ENCODE measurements at regions not wholly inside any gene's neighbourhood (a gene's known extent, or its start where the extent isn't known, plus 50 kb on each side); places are given as distances from the start of the nearest gene placed in this dataset.

DNA sequence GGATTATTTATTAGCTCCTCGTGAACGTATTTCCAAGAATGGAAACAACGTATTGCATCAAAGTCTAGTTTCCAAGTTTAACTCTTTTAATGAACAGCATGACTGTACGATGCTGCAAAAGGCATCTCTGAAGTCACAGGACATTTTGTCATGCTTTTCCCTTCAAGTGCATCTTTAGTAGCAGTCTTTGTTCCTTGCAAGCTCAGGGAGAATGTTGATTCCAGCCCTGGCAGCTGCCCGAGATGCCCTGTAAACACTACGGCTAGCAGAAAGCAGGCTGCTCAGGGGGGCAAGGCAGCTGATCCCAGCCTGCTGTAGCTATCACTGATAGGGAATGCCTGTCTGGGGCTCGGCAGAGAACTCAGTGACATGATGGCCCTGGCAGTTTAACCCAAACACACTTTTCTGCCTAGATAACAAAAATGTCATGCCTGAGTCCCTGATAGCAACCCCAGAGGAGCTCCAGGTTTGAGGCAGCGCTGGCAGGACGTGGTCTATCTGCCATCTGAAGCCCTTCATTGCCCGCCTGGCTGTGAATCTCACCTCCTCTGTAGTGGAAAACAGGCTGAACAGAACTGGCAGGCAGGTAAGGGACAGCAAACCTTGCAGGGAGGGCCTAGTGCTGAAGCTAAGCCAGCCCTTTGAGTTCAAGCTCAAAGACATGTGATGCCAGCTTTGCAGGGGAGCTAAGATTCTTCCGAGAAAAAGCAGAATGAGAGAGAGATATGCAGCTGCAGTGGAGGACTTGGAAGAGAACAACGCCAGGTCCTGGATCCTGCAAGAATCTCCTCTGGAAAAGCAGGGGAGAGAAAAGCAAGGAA lies 264.6 kb downstream of the SNX10 start:
- Mint-ChIP-seq H3K4me1 (no peaks in the 10 kb centered on the region), H3K27ac (no peak overlapping the region), H3K27me3 (peaks cover 26% of the 10 kb centered on the region), H3K4me3 (no peak overlapping the region), H3K9me3 (no peaks in the 10 kb centered on the region), H3K36me3 (no peaks in the 10 kb centered on the region)
- no peak for DNase-seq
- CTCF ChIA-PET: no interaction called here

DNA sequence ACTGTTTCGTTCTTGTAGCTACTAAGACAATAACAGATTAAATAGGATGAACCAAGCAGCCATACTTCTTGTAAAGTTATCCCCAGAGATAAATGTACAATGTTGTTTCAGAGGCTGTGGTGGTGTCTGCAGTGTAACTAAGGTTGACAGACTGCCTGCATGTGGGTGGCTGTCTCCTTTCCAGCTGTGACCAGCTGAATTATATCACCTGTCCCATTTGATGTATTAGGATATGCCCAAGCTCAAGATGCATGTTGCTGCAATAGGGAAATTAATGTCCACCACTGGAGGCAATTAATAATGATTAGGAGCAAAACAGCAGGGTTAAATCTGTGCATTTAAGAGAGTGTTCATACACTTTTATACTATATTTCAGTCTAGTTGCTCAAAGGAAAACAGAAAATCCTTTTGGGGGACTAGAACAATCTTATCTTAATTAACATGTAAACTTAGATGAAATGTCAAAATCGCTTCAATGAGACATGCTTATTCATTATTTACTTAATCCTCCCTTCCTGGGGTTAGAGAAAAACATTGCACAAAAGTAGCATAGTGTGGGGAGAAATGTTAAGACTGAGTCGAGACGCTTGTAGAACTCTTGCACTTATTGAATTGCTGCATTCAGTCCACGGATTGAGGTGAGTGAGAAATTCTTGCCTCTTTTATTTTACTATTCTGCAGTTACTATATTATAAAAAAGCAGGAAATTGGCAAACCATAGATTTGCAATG lies 269.0 kb downstream of the SNX10 start:
- peaks cover 9% of the 10 kb centered on the region for H3K27me3 Mint-ChIP-seq
- H3K4me1 Mint-ChIP-seq: no peaks in the 10 kb centered on the region
- no peak overlapping the region for H3K4me3 Mint-ChIP-seq

DNA sequence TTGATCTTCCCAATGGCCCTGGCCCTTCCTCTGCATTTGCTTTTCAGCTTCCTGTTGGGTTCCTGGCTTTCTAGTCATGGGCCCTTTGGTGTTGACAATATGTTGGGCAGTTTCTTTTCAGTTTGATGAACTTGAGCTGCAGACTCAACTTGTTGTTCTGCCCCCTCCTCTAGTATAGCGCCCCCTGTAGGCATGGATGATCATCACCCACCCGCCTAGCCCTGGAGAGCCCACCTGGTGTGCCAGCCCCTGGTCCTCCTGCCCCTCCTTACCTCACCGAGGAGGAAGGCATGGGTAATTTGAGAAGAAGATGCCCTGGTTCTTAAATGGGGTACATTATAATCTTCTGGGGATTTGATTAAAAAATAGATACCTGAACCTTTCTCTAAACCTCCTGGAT lies 271.2 kb downstream of the SNX10 start:
- H3K4me1 Mint-ChIP-seq: no peaks in the 10 kb centered on the region
- H3K36me3 Mint-ChIP-seq: no peaks in the 10 kb centered on the region
- no peak overlapping the region for H3K27ac Mint-ChIP-seq
- no peak for DNase-seq
- no peak overlapping the region for H3K4me3 Mint-ChIP-seq
- CTCF ChIA-PET: no interaction called here
- no peaks in the 10 kb centered on the region for H3K9me3 Mint-ChIP-seq
- H3K27me3 Mint-ChIP-seq: peaks cover 15% of the 10 kb centered on the region

More for the DNA sequence above, 269.0 kb downstream of the SNX10 start:
- H3K9me3 Mint-ChIP-seq: no peaks in the 10 kb centered on the region
- no peak for DNase-seq
- no peak overlapping the region for H3K27ac Mint-ChIP-seq
- CTCF ChIA-PET: no interaction called here
- H3K36me3 Mint-ChIP-seq: no peaks in the 10 kb centered on the region

DNA sequence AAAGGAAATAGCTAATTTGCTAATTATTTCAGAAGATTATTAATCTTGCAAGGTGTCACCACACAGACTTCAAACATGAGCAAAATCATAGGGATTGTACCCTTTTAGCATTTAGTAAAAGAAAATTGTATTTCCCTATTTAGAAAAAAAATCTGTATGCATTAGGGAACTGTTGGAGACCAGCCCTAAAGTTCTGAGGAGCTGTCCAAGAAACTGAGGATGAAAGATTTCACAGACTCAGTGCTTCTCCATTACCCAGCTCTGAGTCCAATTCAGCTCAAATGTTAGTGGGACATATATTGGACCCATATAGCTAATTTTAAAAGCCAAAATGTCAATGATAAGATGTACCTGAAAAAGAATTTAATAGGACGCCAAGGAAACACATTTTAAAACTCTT lies 271.7 kb downstream of the SNX10 start:
- H3K9me3 Mint-ChIP-seq: no peaks in the 10 kb centered on the region
- no peaks in the 10 kb centered on the region for H3K36me3 Mint-ChIP-seq
- CTCF ChIA-PET: no interaction called here
- no peak for DNase-seq
- H3K4me3 Mint-ChIP-seq: no peak overlapping the region
- H3K4me1 Mint-ChIP-seq: no peaks in the 10 kb centered on the region
- H3K27ac Mint-ChIP-seq: no peak overlapping the region
- H3K27me3 Mint-ChIP-seq: peaks cover 15% of the 10 kb centered on the region

DNA sequence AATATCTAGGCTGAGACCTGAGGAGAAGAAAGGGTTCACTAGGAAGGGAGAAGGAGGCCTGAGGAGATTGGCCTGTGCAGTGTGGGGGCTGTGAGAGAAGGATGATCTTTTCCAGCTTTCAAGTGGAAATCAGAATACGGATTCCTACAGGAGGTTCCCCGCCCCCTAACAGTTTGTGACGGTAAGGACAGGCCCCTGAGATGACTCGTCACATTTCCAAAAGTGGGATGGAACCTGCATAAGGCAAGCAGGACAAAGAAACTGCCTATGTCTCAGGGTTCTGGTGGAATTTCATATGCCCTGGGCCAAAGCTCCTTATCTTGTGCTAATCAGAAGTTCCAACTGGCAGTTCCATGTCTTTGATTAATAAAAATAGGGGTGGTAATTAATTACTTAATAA lies 275.6 kb downstream of the SNX10 start:
- no peak overlapping the region for H3K4me3 Mint-ChIP-seq
- no peaks in the 10 kb centered on the region for H3K36me3 Mint-ChIP-seq
- H3K4me1 Mint-ChIP-seq: no peaks in the 10 kb centered on the region
- H3K27ac Mint-ChIP-seq: no peak overlapping the region
- H3K9me3 Mint-ChIP-seq: no peaks in the 10 kb centered on the region
- peaks cover 15% of the 10 kb centered on the region for H3K27me3 Mint-ChIP-seq
- CTCF ChIA-PET: no interaction called here
- DNase-seq: no peak

DNA sequence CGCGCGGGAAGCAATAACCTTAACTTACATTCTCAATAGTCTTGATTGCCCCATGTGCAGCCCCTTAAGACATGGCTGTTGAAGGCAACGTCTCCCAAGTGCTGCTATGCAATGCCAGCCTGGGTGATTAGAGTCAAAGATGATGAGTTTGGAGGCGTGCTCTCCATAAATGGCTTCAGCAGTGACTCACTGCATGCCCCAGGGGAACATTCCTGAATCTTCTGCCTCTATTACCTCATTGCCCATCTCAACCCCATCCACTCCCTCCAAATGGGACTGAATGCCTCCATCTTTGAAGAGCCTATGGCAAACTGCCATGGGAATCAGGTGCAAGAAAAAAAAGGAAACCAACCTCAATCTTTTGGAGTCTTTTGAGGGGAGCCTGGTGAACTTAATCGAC lies 282.8 kb downstream of the SNX10 start:
- Mint-ChIP-seq H3K9me3 (no peaks in the 10 kb centered on the region), H3K27me3 (peaks cover 15% of the 10 kb centered on the region), H3K36me3 (no peaks in the 10 kb centered on the region), H3K4me3 (no peak overlapping the region), H3K4me1 (no peaks in the 10 kb centered on the region), H3K27ac (no peak overlapping the region)
- CTCF ChIA-PET: no interaction called here
- DNase-seq: no peak

DNA sequence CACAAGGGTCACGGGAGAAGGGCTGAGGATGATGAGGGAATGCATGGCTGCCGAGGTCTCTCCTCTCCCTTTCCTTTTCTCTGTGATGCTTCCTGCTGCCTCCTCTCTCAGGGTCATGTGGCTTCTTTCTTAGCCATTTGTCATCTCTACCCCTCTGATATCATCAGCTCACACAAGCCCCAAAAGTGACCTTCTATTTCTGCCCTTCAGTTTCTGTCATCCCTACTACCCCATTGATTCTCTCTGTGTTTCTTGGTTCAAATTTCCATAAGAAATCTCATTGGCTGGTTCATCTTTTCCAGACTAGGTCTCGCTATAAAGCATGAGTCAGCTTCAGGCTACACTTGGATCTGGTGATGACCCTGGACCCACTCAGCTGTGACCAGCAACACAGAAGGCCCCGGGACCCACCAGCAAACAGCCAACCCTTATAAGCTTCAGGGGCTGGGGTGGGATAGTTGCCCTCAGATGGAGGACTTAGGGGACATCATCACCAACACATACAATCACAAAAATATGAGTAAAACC lies 284.3 kb downstream of the SKAP2 start:
- Mint-ChIP-seq H3K36me3 (no peaks in the 10 kb centered on the region), H3K27me3 (peaks cover 17% of the 10 kb centered on the region), H3K4me1 (no peaks in the 10 kb centered on the region), H3K27ac (no peak overlapping the region), H3K9me3 (no peaks in the 10 kb centered on the region), H3K4me3 (no peak overlapping the region)
- no peak for DNase-seq
- CTCF ChIA-PET: no interaction called here

DNA sequence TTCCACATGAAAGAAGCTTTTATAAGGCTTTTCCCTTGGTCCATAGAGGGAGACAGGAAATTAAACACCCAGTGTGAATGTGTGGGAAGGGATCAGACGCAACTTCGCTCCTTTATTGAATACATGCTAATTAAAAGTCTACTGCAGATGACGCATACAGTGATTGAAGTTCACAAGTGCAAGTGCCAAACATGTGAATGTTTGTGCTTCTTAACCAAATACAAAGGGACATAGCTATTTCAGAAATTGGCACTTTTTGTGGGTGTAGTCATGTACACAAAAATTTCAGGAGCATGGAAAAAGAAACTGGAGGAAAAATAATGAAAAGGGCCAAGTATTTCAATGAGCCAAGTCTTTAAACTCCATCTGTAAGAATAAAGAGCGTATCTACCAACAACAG lies 283.7 kb downstream of the SKAP2 start:
- H3K9me3 Mint-ChIP-seq: no peaks in the 10 kb centered on the region
- no peak overlapping the region for H3K27ac Mint-ChIP-seq
- H3K36me3 Mint-ChIP-seq: no peaks in the 10 kb centered on the region
- peaks cover 15% of the 10 kb centered on the region for H3K27me3 Mint-ChIP-seq
- H3K4me3 Mint-ChIP-seq: no peak overlapping the region
- DNase-seq: no peak
- H3K4me1 Mint-ChIP-seq: no peaks in the 10 kb centered on the region
- CTCF ChIA-PET: no interaction called here

DNA sequence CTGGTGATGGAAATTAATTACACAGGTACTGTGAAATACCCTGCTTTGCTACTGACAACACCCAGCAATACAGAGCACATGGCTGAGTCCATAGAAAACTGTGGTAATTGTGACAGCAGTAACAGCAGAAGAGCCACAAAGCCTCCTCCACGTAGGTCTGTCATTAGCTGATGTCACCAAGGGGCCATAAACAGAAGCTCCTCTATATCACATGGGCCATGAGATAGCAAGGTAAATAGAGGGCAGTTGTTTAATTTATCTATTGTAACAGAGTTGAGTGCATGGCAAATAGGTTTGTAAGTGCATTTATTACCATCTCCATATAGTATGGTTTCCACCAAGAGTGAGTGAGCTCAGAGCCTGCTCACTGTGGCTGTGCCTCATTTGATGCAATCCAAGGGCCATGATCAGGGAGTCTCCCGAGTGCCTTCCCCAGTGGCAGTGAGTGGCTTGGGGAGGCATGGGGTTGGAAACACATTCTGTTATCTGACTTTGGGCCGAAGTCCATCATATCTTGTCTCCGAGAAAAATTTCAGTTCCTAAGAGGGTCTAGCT lies 281.2 kb downstream of the SKAP2 start:
- no peak overlapping the region for H3K4me3 Mint-ChIP-seq
- H3K4me1 Mint-ChIP-seq: no peaks in the 10 kb centered on the region
- H3K27ac Mint-ChIP-seq: no peak overlapping the region
- CTCF ChIA-PET: no interaction called here
- H3K9me3 Mint-ChIP-seq: no peaks in the 10 kb centered on the region
- DNase-seq: no peak
- peaks cover 23% of the 10 kb centered on the region for H3K27me3 Mint-ChIP-seq
- H3K36me3 Mint-ChIP-seq: no peaks in the 10 kb centered on the region

DNA sequence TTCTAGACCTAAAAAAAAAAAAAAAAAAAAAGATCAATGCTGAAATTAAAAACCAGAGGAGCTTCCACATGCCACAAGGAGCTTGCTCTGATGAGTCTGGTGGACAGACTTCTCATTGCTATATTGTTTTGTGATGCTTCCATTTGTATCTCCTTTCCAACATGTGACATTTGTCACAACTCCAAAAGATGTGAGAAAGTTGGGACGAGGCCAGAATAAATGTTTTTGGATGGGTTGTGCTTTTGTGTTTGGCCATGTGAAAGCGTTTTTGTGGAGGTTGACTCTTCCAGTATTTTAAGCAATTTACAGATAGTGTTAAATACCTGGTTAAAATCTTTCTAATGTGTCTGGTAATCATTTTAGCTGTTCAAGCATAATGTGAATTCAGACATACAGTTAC lies 280.1 kb downstream of the SKAP2 start:
- Mint-ChIP-seq H3K4me1 (no peaks in the 10 kb centered on the region), H3K27ac (no peak overlapping the region), H3K9me3 (no peaks in the 10 kb centered on the region), H3K4me3 (no peak overlapping the region), H3K36me3 (no peaks in the 10 kb centered on the region), H3K27me3 (peaks cover 23% of the 10 kb centered on the region)
- DNase-seq: no peak
- CTCF ChIA-PET: no interaction called here

DNA sequence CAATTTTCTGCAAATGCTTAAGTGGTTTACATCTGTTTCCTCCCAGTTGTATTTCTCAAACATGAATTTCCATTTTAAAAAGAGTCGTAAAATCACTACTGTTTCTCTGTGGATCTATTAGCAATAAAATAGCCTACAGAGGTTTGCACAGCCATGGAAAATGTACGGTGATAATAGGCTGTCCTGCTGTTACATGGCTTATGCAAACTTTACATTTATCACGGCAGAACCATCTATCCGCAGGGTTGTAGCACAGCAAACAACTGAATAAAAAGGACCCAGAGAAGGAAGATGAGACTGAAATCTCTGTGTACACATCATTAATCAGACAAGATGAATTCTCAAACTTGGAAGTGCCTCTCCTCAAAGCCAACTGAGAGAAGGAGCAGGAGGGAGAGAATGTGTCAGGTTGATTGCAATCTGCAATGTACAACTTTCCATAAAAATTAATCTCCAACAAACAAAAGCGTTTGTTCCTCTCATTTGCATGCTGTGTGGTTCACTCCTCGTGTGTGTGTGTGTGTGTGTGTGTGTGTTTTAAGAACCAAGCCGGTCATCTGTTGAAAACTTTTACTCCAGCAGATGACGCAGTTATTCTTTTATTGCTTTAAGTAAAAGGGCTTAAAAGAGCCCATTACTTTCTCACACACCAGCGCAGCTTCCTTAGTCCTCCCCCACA lies 279.3 kb downstream of the SKAP2 start:
- Mint-ChIP-seq H3K4me3 (no peak overlapping the region), H3K36me3 (no peaks in the 10 kb centered on the region), H3K27ac (no peak overlapping the region), H3K4me1 (no peaks in the 10 kb centered on the region), H3K9me3 (no peaks in the 10 kb centered on the region), H3K27me3 (peaks cover 21% of the 10 kb centered on the region)
- no peak for DNase-seq
- CTCF ChIA-PET: no interaction called here

DNA sequence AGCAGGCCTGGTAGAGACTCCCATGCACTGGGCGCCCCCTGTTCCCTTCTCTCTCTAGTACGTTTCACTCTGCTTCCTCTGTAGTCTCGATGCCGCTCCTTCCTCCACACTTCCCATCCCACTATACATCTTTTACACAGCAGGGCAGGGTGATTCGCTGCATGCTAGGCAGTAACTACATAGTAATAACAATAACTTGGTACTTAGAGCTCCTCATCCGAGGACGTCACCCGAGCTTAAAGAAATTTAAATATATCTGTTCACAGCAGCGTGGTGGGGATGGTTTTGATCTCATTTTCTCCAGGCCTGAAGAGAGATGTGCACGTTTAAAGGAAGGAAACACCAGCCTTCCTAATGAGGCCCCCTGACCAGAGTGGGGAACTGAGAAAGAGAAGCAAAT lies 276.9 kb downstream of the SKAP2 start:
- Mint-ChIP-seq H3K27me3 (peaks cover 21% of the 10 kb centered on the region), H3K9me3 (no peaks in the 10 kb centered on the region), H3K27ac (no peak overlapping the region), H3K4me3 (no peak overlapping the region), H3K36me3 (no peaks in the 10 kb centered on the region), H3K4me1 (no peaks in the 10 kb centered on the region)
- CTCF ChIA-PET: no interaction called here
- no peak for DNase-seq

DNA sequence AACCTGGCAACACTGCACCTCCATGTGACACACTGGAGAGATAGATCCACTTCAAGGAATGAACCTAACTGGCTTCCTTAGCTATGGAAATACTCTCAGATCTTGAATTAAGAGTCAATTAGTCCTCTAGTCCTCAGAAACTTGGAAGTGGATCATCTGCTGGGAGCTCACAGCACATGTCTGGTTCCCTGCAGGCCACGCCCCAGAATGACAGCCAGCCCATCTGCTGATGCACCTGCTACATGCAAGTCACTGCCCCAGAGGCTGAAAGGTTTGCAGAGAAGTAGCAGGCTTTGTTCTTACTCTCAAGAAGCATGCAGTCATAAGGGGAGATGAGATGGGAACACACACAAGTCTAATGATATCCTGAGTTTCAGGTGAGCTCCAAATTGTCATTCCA lies 275.9 kb downstream of the SKAP2 start:
- Mint-ChIP-seq H3K4me1 (no peaks in the 10 kb centered on the region), H3K27ac (no peak overlapping the region), H3K9me3 (no peaks in the 10 kb centered on the region), H3K36me3 (no peaks in the 10 kb centered on the region), H3K4me3 (no peak overlapping the region), H3K27me3 (peaks cover 31% of the 10 kb centered on the region)
- CTCF ChIA-PET: no interaction called here
- no peak for DNase-seq

DNA sequence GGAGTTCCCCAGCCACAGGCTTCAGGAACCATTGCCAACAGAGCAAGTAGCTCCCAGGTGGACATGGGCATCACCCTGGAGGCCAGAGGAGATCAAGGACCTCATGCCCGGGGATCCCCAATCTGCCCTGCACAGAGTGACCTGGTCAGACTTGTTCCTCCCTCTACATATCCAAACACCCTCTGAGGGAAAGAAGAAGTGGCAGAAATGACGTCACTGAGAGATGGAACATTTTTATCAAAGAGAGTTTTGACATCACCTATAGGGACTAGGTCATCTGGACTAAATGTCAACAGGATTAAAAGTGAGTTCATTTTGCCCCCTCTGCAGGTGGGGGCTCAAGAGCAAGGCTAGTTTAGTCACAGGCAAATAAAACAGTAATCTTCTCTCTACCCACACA lies 273.7 kb downstream of the SKAP2 start:
- H3K9me3 Mint-ChIP-seq: no peaks in the 10 kb centered on the region
- H3K36me3 Mint-ChIP-seq: no peaks in the 10 kb centered on the region
- CTCF ChIA-PET: no interaction called here
- H3K4me3 Mint-ChIP-seq: no peak overlapping the region
- no peak overlapping the region for H3K27ac Mint-ChIP-seq
- DNase-seq: no peak
- no peaks in the 10 kb centered on the region for H3K4me1 Mint-ChIP-seq
- peaks cover 41% of the 10 kb centered on the region for H3K27me3 Mint-ChIP-seq

Data from activated naive CD4-positive, alpha-beta T cell treated with anti-CD3 and anti-CD28 coated beads, Interleukin-2, amount 10 ng/mL, durations not matched to agents 7 days and 5 days (primary cell).